HG03354 (cell line): ENCODE measurements at regions not wholly inside any gene's neighbourhood (a gene's known extent, or its start where the extent isn't known, plus 50 kb on each side); places are given as distances from the start of the nearest gene placed in this dataset.
A peak's percentile ranks its signal among the peaks of the same experiment; 100 is the strongest.

ENCODE experiments used
- ATAC-seq: cut with Tn5 transposase; IDR thresholded peaks from one replicate; pipeline ENCODE4 v1.9.1; 2021; ENCODE audit warnings: mild to moderate bottlenecking; ENCODE audit not compliant: unreplicated experiment, poor library complexity, severe bottlenecking

- no peak for ATAC-seq
Measured at GRCh38 chr14:49994951-49995561, 102.2 kb downstream of the ARF6 start.

GRCh38 chr14:49997991-49998390 is 105.1 kb downstream of the ARF6 start:
- no peak for ATAC-seq

- ATAC-seq = peak; percentile 47
Measured at GRCh38 chr14:49999146-49999761, 106.4 kb downstream of the ARF6 start.

GRCh38 chr14:49999826-50000379 is 107.0 kb downstream of the ARF6 start:
- no peak for ATAC-seq

- ATAC-seq = no peak
Measured at GRCh38 chr14:50000380-50001150, 107.7 kb downstream of the ARF6 start.

- ATAC-seq = peak; percentile 22
Measured at GRCh38 chr14:50001151-50001998, 108.5 kb downstream of the ARF6 start.

GRCh38 chr14:50001999-50002925 is 109.4 kb downstream of the ARF6 start:
- peak; percentile 24 for ATAC-seq

GRCh38 chr14:50002926-50003212 is 110.0 kb downstream of the ARF6 start:
- ATAC-seq = no peak

- peak; percentile 47 for ATAC-seq
Measured at GRCh38 chr14:50003213-50004021, 110.5 kb downstream of the ARF6 start.

- ATAC-seq = no peak
Measured at GRCh38 chr14:50006141-50006540, 110.2 kb downstream of the VCPKMT start.

GRCh38 chr14:50007123-50007903 is 109.1 kb downstream of the VCPKMT start:
- ATAC-seq = no peak

- peak; percentile 48 for ATAC-seq
Measured at GRCh38 chr14:50008562-50008961, 107.8 kb downstream of the VCPKMT start.

- ATAC-seq = no peak
Measured at GRCh38 chr14:50008974-50009373, 107.4 kb downstream of the VCPKMT start.

GRCh38 chr14:50010752-50011151 is 105.6 kb downstream of the VCPKMT start:
- no peak for ATAC-seq

- no peak for ATAC-seq
Measured at GRCh38 chr14:50011242-50011641, 105.1 kb downstream of the VCPKMT start.

- no peak for ATAC-seq
Measured at GRCh38 chr14:50012644-50013043, 103.7 kb downstream of the VCPKMT start.

GRCh38 chr14:50013198-50013918 is 103.0 kb downstream of the VCPKMT start:
- no peak for ATAC-seq
